HG03064 (cell line): ENCODE measurements at regions not wholly inside any gene's neighbourhood (a gene's known extent, or its start where the extent isn't known, plus 50 kb on each side); places are given as distances from the start of the nearest gene placed in this dataset.
"Not testable (repeated sequence)": the region's sequence is repeated elsewhere in the genome, so short reads cannot be mapped to it uniquely, and the experiment has no call there.

Experiments used
- ATAC-seq: cut with Tn5 transposase; IDR thresholded peaks from one replicate; pipeline ENCODE4 v1.9.1; 2021; ENCODE audit warnings: low read depth; ENCODE audit not compliant: unreplicated experiment

GRCh38 chrX:94813541-94813940 is 1139.5 kb downstream of the FAM133A start:
- ATAC-seq, result no peak

- no peak for ATAC-seq
Observed at GRCh38 chrX:94814216-94814615, 1140.2 kb downstream of the FAM133A start.

GRCh38 chrX:94830717-94831116 is 1156.7 kb downstream of the FAM133A start:
- ATAC-seq, result no peak

GRCh38 chrX:94831364-94831763 is 1157.4 kb downstream of the FAM133A start:
- ATAC-seq, result no peak

GRCh38 chrX:94834226-94834625 is 1160.2 kb downstream of the FAM133A start:
- ATAC-seq, result no peak

- ATAC-seq, result no peak
Observed at GRCh38 chrX:94850811-94851210, 1176.8 kb downstream of the FAM133A start.

- no peak for ATAC-seq
Observed at GRCh38 chrX:94854251-94854650, 1180.2 kb downstream of the FAM133A start.

- not testable (repeated sequence) for ATAC-seq
Observed at GRCh38 chrX:94862470-94862869, 1188.5 kb downstream of the FAM133A start.

GRCh38 chrX:94871640-94872039 is 1197.6 kb downstream of the FAM133A start:
- no peak for ATAC-seq

GRCh38 chrX:94901849-94902248 is 1227.8 kb downstream of the FAM133A start:
- ATAC-seq, result no peak

GRCh38 chrX:94908171-94908570 is 1234.2 kb downstream of the FAM133A start:
- ATAC-seq, result no peak

- ATAC-seq, result no peak
Observed at GRCh38 chrX:94908648-94909047, 1234.6 kb downstream of the FAM133A start.

GRCh38 chrX:94914235-94914634 is 1240.2 kb downstream of the FAM133A start:
- no peak for ATAC-seq

- no peak for ATAC-seq
Observed at GRCh38 chrX:94932278-94932965, 1258.4 kb downstream of the FAM133A start.

- ATAC-seq, result no peak
Observed at GRCh38 chrX:94936722-94937121, 1262.7 kb downstream of the FAM133A start.

GRCh38 chrX:94937491-94937890 is 1263.5 kb downstream of the FAM133A start:
- no peak for ATAC-seq

- ATAC-seq, result no peak
Observed at GRCh38 chrX:94942603-94943002, 1268.6 kb downstream of the FAM133A start.

- not testable (repeated sequence) for ATAC-seq
Observed at GRCh38 chrX:94946137-94946536, 1272.1 kb downstream of the FAM133A start.

GRCh38 chrX:94961730-94962129 is 1287.7 kb downstream of the FAM133A start:
- ATAC-seq, result no peak

- no peak for ATAC-seq
Observed at GRCh38 chrX:94977562-94977961, 1303.6 kb downstream of the FAM133A start.

- ATAC-seq, result no peak
Observed at GRCh38 chrX:94977986-94978385, 1304.0 kb downstream of the FAM133A start.
